GM18909 (cell line): ENCODE measurements at regions not wholly inside any gene's neighbourhood (a gene's known extent, or its start where the extent isn't known, plus 50 kb on each side); places are given as distances from the start of the nearest gene placed in this dataset.

Experiments used
- ATAC-seq: cut with Tn5 transposase; IDR thresholded peaks from one replicate; pipeline ENCODE4 v1.9.1; 2021; ENCODE audit warnings: mild to moderate bottlenecking; ENCODE audit not compliant: unreplicated experiment, poor library complexity

DNA sequence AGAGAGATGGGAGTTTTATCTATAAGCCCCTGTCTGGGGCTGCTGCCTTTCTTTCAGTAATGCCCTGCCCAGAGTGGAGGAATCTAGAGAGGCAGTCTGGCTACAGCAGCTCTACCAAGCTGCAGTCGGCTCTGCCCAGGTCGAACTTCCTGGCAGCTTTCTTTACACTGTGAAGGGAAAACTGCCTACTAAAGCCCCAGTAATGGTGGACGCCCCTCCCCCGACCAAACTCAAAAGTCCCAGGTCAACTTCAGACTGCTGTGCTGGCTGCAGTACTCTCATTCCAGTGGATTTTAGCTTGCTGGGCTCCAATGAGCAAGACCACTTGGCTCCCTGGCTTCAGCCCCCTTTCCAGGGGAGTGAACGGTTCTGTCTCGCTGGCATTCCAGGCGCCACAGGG, 65.9 kb upstream of the RARB start:
- no peak for ATAC-seq

DNA sequence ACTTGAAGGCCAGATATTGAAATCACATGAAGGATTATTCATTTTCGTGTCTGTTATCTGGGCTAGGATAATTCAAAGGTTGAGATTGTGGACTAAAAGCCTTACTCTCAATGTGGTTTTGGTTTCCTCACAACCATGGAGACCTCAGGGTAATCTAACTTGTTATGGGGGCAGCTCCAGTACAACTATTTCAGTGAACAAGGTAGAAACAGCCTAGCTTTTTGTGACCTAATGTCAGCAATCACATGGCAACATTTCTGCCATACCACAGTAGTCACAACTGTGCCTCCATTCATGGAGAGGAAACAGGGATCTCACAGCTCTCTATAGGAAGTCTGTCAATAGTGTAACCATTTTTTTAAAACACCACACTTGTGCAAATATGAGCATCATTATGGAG, 62.4 kb upstream of the RARB start:
- ATAC-seq: no peak

DNA sequence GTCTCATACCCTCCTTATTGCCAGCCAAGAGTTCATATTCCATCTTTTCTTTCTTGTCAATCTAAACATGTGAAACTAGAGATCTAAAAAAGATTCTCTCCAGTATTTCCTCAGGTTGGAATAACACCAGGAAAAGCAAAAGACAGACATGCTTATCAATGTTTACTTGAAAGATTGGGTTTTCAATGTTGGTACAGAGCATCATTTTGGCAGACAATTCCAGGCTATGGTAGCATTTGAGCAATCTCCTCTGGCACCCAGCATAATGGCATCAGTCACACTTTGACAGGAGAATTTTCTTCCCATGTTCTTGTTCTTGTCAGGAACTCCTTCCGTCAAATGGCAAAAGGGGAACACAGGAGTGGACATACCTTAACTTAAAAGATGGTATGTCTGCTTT, 61.0 kb upstream of the RARB start:
- no peak for ATAC-seq

DNA sequence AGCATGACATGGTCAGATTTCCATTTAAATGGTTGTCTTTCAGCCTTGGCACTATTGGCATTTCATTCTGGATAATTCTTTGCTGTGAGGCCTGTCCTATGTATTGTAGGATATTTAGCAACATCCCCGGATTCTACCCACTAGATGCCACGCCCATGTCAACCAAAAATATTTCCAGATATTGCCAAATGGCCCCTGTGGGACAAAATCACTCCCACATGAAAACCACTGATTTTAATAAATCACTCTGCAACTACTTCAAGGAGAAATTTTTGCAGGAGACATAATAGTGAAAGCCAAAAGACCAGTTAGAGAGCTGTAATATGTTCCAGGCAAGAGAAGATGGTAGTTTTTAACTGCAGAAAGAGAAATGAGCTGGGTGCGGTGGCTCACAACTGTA, 55.9 kb upstream of the RARB start:
- no peak for ATAC-seq

DNA sequence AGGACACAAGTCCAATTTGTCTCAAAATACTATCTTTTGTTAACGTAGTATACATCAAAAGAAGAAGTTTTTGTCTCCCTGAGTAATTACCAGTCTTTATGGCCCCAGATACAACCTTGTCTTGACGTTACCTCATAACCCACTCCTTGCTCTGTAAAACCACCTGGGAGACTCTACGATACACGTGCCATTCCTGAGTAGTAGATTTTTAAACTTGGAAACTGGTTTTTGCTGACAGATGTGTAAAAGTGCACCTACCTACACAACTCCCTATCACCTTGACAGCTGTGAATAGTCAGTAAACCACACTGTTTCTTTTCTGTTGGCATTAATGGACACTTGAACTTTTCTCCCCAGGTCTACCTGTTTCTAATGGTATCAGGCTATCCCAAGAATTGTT, 51.7 kb upstream of the RARB start:
- no peak for ATAC-seq

DNA sequence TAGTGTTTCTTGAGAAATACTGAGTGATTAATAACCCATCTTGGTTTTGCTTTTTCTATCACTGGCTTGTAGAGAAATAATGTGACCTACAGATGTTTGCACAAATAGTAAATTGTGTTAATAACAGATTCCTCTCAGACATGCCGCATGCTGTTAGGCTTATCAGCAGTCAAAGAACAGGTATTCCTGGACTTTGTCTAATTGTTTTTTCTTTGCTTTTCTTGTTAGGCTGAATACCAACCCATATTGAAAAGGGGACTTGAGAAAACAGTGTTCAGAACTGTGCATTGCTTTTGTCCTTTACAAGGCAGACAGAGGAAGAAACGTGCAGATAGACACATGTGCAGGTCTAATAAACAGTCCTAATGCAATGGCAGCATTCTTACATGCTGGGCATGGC, 51.0 kb upstream of the RARB start:
- ATAC-seq: no peak
